ENCODE measurements at regions not wholly inside any gene's neighbourhood (a gene's known extent, or its start where the extent isn't known, plus 50 kb on each side); places are given as distances from the start of the nearest gene placed in this dataset.

GRCh38 chr1:110285316-110285715, 53.9 kb upstream of the RBM15 start:
- Mint-ChIP-seq H3K27ac (no peak overlapping the region), H3K36me3 (ENCODE audit: low read depth) (no peaks in the 10 kb centered on the region), H3K9me3 (no peaks in the 10 kb centered on the region), H3K4me3 (no peak overlapping the region), H3K27me3 (no peaks in the 10 kb centered on the region), H3K4me1 (no peaks in the 10 kb centered on the region)
- ChIA-PET POLR2A (no interaction called here), CTCF (interaction anchor here (1.5 kb wide), 1 partner anchor 88 kb away, joined by 4 read pairs; no protein-coding TSS in a partner anchor)
- DNase-seq = no peak

GRCh38 chr1:110286564-110286963, 52.6 kb upstream of the RBM15 start:
- Mint-ChIP-seq H3K27me3 (no peaks in the 10 kb centered on the region), H3K4me3 (no peak overlapping the region), H3K9me3 (no peaks in the 10 kb centered on the region), H3K36me3 (ENCODE audit: low read depth) (no peaks in the 10 kb centered on the region), H3K4me1 (no peaks in the 10 kb centered on the region), H3K27ac (no peak overlapping the region)
- POLR2A ChIA-PET = no interaction called here
- CTCF ChIA-PET = interaction anchor here (1.0 to 1.5 kb wide), 2 partner anchors 26 to 90 kb away, joined by 3 to 4 read pairs; no protein-coding TSS in a partner anchor
- DNase-seq = no peak

GRCh38 chr1:110288111-110288510, 51.1 kb upstream of the RBM15 start:
- Mint-ChIP-seq H3K4me3 (no peak overlapping the region), H3K27ac (no peak overlapping the region), H3K9me3 (no peaks in the 10 kb centered on the region), H3K27me3 (no peaks in the 10 kb centered on the region), H3K4me1 (no peaks in the 10 kb centered on the region), H3K36me3 (ENCODE audit: low read depth) (no peaks in the 10 kb centered on the region)
- ChIA-PET POLR2A (no interaction called here), CTCF (interaction anchor here (1.2 kb wide), 1 partner anchor 81 kb away, joined by 3 read pairs; no protein-coding TSS in a partner anchor)
- DNase-seq = no peak
